ENCODE measurements at regions not wholly inside any gene's neighbourhood (a gene's known extent, or its start where the extent isn't known, plus 50 kb on each side); places are given as distances from the start of the nearest gene placed in this dataset.

GRCh38 chr4:147207911-147208310 lies 262.2 kb upstream of the TTC29 start:
- TF ChIP-seq TSHZ1 (tag by site-specific recombination; IDR thresholded peaks at IDR 0.05; ENCODE audit: borderline replicate concordance): no peak
- no peak for TF ChIP-seq ZNF354C (tag by site-specific recombination; IDR thresholded peaks at IDR 0.05; ENCODE audit: borderline replicate concordance, low read depth)
- no peak for TF ChIP-seq ZNF391 (tag by site-specific recombination; IDR thresholded peaks at IDR 0.05; ENCODE audit: borderline replicate concordance, low read depth)
- TF ChIP-seq HOXC10 (CRISPR knock-in tag; IDR thresholded peaks at IDR 0.05): no peak
- TF ChIP-seq MZF1 (tag by site-specific recombination; IDR thresholded peaks at IDR 0.05; ENCODE audit: borderline replicate concordance): no peak
- TF ChIP-seq ZNF311 (tag by site-specific recombination; IDR thresholded peaks at IDR 0.05; ENCODE audit: borderline replicate concordance): no peak

GRCh38 chr4:147217655-147218054 lies 263.2 kb upstream of the EDNRA start:
- Histone ChIP-seq H3K4me1 (ENCODE audit: control insufficient read depth, insufficient read depth, low read length) (no peaks in the 10 kb centered on the region), H3K36me3 (ENCODE audit: control insufficient read depth in 2 of 2, insufficient read depth in 1 of 2, low read length in 2 of 2) (no peaks in the 10 kb centered on the region), H3K4me3 (ENCODE audit: low read depth, low read length) (no peak overlapping the region), H3K27ac (ENCODE audit: extremely low read depth, low read depth, low read length) (no peak overlapping the region), H3K9me3 (ENCODE audit: control insufficient read depth, insufficient read depth, low read depth, low read length) (no peaks in the 10 kb centered on the region)
- ChIA-PET POLR2A (no interaction called here), CTCF (no interaction called here)
- TF ChIP-seq SCRT1 (tag by site-specific recombination; IDR thresholded peaks at IDR 0.05; ENCODE audit: borderline replicate concordance) (peak; percentile 55; the same call in 1 of the 2 replicates), ZBTB1 (tag by site-specific recombination; IDR thresholded peaks at IDR 0.05) (no peak), SCRT2 (tag by site-specific recombination; IDR thresholded peaks at IDR 0.05) (peak; percentile 38; the same call in 1 of the 2 replicates)

More at GRCh38 chr4:147207911-147208310, 262.2 kb upstream of the TTC29 start:
- ChIA-PET CTCF (no interaction called here), POLR2A (no interaction called here)
- H3K36me3 ChIP-seq (ENCODE audit: control insufficient read depth in 2 of 2, insufficient read depth in 1 of 2, low read length in 2 of 2): no peaks in the 10 kb centered on the region
- no peaks in the 10 kb centered on the region for H3K4me1 ChIP-seq (ENCODE audit: control insufficient read depth, insufficient read depth, low read length)
- no peaks in the 10 kb centered on the region for H3K9me3 ChIP-seq (ENCODE audit: control insufficient read depth, insufficient read depth, low read depth, low read length)
- H3K27ac ChIP-seq (ENCODE audit: extremely low read depth, low read depth, low read length): no peak overlapping the region
- no peak overlapping the region for H3K4me3 ChIP-seq (ENCODE audit: low read depth, low read length)

GRCh38 chr4:147219145-147219544 lies 261.8 kb upstream of the EDNRA start:
- POLR2A ChIA-PET: no interaction called here
- Histone ChIP-seq H3K27ac (ENCODE audit: extremely low read depth, low read depth, low read length) (no peak overlapping the region), H3K4me1 (ENCODE audit: control insufficient read depth, insufficient read depth, low read length) (no peaks in the 10 kb centered on the region), H3K9me3 (ENCODE audit: control insufficient read depth, insufficient read depth, low read depth, low read length) (no peaks in the 10 kb centered on the region), H3K36me3 (ENCODE audit: control insufficient read depth in 2 of 2, insufficient read depth in 1 of 2, low read length in 2 of 2) (no peaks in the 10 kb centered on the region), H3K4me3 (ENCODE audit: low read depth, low read length) (no peak overlapping the region)
- TF ChIP-seq ZSCAN5A (tag by site-specific recombination; IDR thresholded peaks at IDR 0.05) (no peak), PATZ1 (tag by site-specific recombination; IDR thresholded peaks at IDR 0.05) (no peak), ZNF184 (tag by site-specific recombination; IDR thresholded peaks at IDR 0.05) (no peak), SP7 (tag by site-specific recombination; IDR thresholded peaks at IDR 0.05) (no peak), ZNF157 (tag by site-specific recombination; IDR thresholded peaks at IDR 0.05) (no peak), ZNF623 (tag by site-specific recombination; IDR thresholded peaks at IDR 0.05) (no peak), PRDM1 (tag by site-specific recombination; IDR thresholded peaks at IDR 0.05) (no peak)
- CTCF ChIA-PET: interaction anchor here (0.7 kb wide), 1 partner anchor 22 kb away, joined by 3 read pairs; no protein-coding TSS in a partner anchor

All from HEK293 (cell line).